HEK293T (cell line): ENCODE measurements at regions not wholly inside any gene's neighbourhood (a gene's known extent, or its start where the extent isn't known, plus 50 kb on each side); places are given as distances from the start of the nearest gene placed in this dataset.

ENCODE experiments used
- CTCF ChIA-PET: fragments of 350-600 bp; formaldehyde crosslinking; extraction: SDS; loops from one replicate; lab custom pipeline; 2021; ENCODE audit warnings: antibody characterized with exemption, inconsistent platforms; lab: Yijun Ruan, JAX
- POLR2A ChIA-PET: fragments of 350-600 bp; formaldehyde crosslinking; extraction: SDS; loops from one replicate; lab custom pipeline; 2020; ENCODE audit warnings: antibody characterized with exemption, inconsistent platforms; lab: Yijun Ruan, JAX
- DNase-seq: peaks from one replicate; pipeline ENCODE4 v3.0.0; 2012; ENCODE audit warnings: mixed read lengths; ENCODE audit errors: extremely low spot score
- ARNT ChIP-seq: fragments of 450-650 bp; IDR thresholded peaks from 2 replicates; pipeline ENCODE4 v1.6.1; 2017; ENCODE audit warnings: mild to moderate bottlenecking
- BHLHE40 ChIP-seq: fragments of 450-650 bp; IDR thresholded peaks from 2 replicates; pipeline ENCODE4 v1.6.1; 2016; ENCODE audit warnings: mild to moderate bottlenecking, moderate library complexity, borderline replicate concordance
- CTBP1 ChIP-seq: fragments of 450-650 bp; IDR thresholded peaks from 2 replicates; pipeline ENCODE4 v1.6.1; 2016; ENCODE audit warnings: borderline replicate concordance
- ELF4 ChIP-seq: fragments of 450-650 bp; IDR thresholded peaks from 2 replicates; pipeline ENCODE4 v1.6.1; 2017; ENCODE audit warnings: antibody characterized with exemption
- FOXA1 ChIP-seq: fragments of 450-650 bp; IDR thresholded peaks from 2 replicates; pipeline ENCODE4 v1.6.1; 2016; ENCODE audit warnings: mild to moderate bottlenecking
- FOXK2 ChIP-seq: fragments of 450-650 bp; IDR thresholded peaks from 2 replicates; pipeline ENCODE4 v1.6.1; 2016; ENCODE audit warnings: mild to moderate bottlenecking
- FOXM1 ChIP-seq: fragments of 450-650 bp; IDR thresholded peaks from 2 replicates; pipeline ENCODE4 v1.6.1; 2017; ENCODE audit warnings: mild to moderate bottlenecking, borderline replicate concordance
- HDGF ChIP-seq: fragments of 450-650 bp; IDR thresholded peaks from 2 replicates; pipeline ENCODE4 v1.6.1; 2017; ENCODE audit warnings: antibody characterized with exemption, borderline replicate concordance
- L3MBTL2 ChIP-seq: fragments of 450-650 bp; conservative IDR thresholded peaks from 2 replicates; pipeline ENCODE4 v1.6.1; 2016; ENCODE audit warnings: mild to moderate bottlenecking
- LEF1 ChIP-seq: fragments of 450-650 bp; IDR thresholded peaks from 2 replicates; pipeline ENCODE4 v1.6.1; 2017; ENCODE audit warnings: mild to moderate bottlenecking, borderline replicate concordance
- NFRKB ChIP-seq: fragments of 450-650 bp; IDR thresholded peaks from 2 replicates; pipeline ENCODE4 v1.6.1; 2016; ENCODE audit warnings: mild to moderate bottlenecking, moderate library complexity
- PKNOX1 ChIP-seq: fragments of 450-650 bp; IDR thresholded peaks from 2 replicates; pipeline ENCODE4 v1.6.1; 2016
- SP1 ChIP-seq: fragments of 450-650 bp; IDR thresholded peaks from 2 replicates; pipeline ENCODE4 v1.6.1; 2017
- SUZ12 ChIP-seq: fragments of 450-650 bp; IDR thresholded peaks from 2 replicates; pipeline ENCODE4 v1.6.1; 2016; ENCODE audit warnings: mild to moderate bottlenecking
- TARDBP ChIP-seq: fragments of 450-650 bp; IDR thresholded peaks from 2 replicates; pipeline ENCODE4 v1.6.1; 2016
- ZNF384 ChIP-seq: fragments of 450-650 bp; IDR thresholded peaks from 2 replicates; pipeline ENCODE4 v1.6.1; 2016

GRCh38 chr5:68587171-68587570, 371.6 kb downstream of the PIK3R1 start:
- CTCF ChIA-PET, result no interaction called here

GRCh38 chr5:68591850-68592249, 376.3 kb downstream of the PIK3R1 start:
- no peak for TF ChIP-seq SUZ12
- no peak for TF ChIP-seq CTBP1
- no peak for TF ChIP-seq ZNF384
- TF ChIP-seq BHLHE40, result no peak
- TF ChIP-seq ELF4, result no peak
- TF ChIP-seq PKNOX1, result no peak
- TF ChIP-seq ARNT, result no peak
- TF ChIP-seq NFRKB, result no peak
- TF ChIP-seq SP1, result no peak
- no peak for TF ChIP-seq LEF1
- ChIA-PET POLR2A (no interaction called here), CTCF (interaction anchor here (0.6 kb wide), 1 partner anchor 24 kb away, joined by 3 read pairs; no protein-coding TSS in a partner anchor)
- no peak for DNase-seq

More at GRCh38 chr5:68587171-68587570, 371.6 kb downstream of the PIK3R1 start:
- TF ChIP-seq FOXA1, result no peak
- no peak for TF ChIP-seq BHLHE40
- TF ChIP-seq ELF4, result no peak
- TF ChIP-seq HDGF, result no peak
- no peak for TF ChIP-seq ZNF384
- TF ChIP-seq PKNOX1, result no peak
- no peak for TF ChIP-seq LEF1
- TF ChIP-seq FOXM1, result no peak
- TF ChIP-seq L3MBTL2, result no peak
- no peak for TF ChIP-seq NFRKB
- no peak for TF ChIP-seq FOXK2
- no peak for TF ChIP-seq SP1
- TF ChIP-seq TARDBP, result no peak
- TF ChIP-seq ARNT, result no peak
- no peak for TF ChIP-seq CTBP1
- no peak for TF ChIP-seq SUZ12
- POLR2A ChIA-PET, result no interaction called here
- no peak for DNase-seq

GRCh38 chr5:68592351-68592750, 376.8 kb downstream of the PIK3R1 start:
- no peak for TF ChIP-seq FOXK2
- no peak for TF ChIP-seq FOXM1
- no peak for TF ChIP-seq SUZ12
- no peak for TF ChIP-seq ELF4
- no peak for TF ChIP-seq TARDBP
- no peak for TF ChIP-seq BHLHE40
- TF ChIP-seq L3MBTL2, result no peak
- TF ChIP-seq ARNT, result no peak
- TF ChIP-seq SP1, result no peak
- no peak for TF ChIP-seq HDGF
- TF ChIP-seq FOXA1, result no peak
- TF ChIP-seq LEF1, result no peak
- no peak for TF ChIP-seq CTBP1
- TF ChIP-seq PKNOX1, result no peak
- TF ChIP-seq ZNF384, result no peak
- TF ChIP-seq NFRKB, result no peak
- no peak for DNase-seq
- CTCF ChIA-PET, result no interaction called here
- POLR2A ChIA-PET, result no interaction called here

GRCh38 chr5:68593211-68593671, 377.7 kb downstream of the PIK3R1 start:
- ChIA-PET POLR2A (no interaction called here), CTCF (no interaction called here)
- TF ChIP-seq SP1, result no peak
- TF ChIP-seq FOXA1, result no peak
- TF ChIP-seq FOXM1, result no peak
- TF ChIP-seq SUZ12, result no peak
- no peak for TF ChIP-seq LEF1
- TF ChIP-seq HDGF, result no peak
- no peak for TF ChIP-seq ARNT
- TF ChIP-seq PKNOX1, result no peak
- TF ChIP-seq TARDBP, result no peak
- no peak for TF ChIP-seq BHLHE40
- no peak for TF ChIP-seq FOXK2
- TF ChIP-seq L3MBTL2, result no peak
- TF ChIP-seq CTBP1, result no peak
- TF ChIP-seq ZNF384, result no peak
- TF ChIP-seq ELF4, result no peak
- no peak for TF ChIP-seq NFRKB
- no peak for DNase-seq

GRCh38 chr5:68612972-68613371, 397.4 kb downstream of the PIK3R1 start:
- no peak for TF ChIP-seq BHLHE40
- no peak for TF ChIP-seq HDGF
- TF ChIP-seq ELF4, result no peak
- no peak for TF ChIP-seq LEF1
- TF ChIP-seq CTBP1, result no peak
- TF ChIP-seq ARNT, result no peak
- TF ChIP-seq PKNOX1, result no peak
- no peak for TF ChIP-seq TARDBP
- TF ChIP-seq SUZ12, result no peak
- TF ChIP-seq NFRKB, result no peak
- no peak for TF ChIP-seq FOXM1
- ChIA-PET CTCF (no interaction called here), POLR2A (no interaction called here)
- DNase-seq, result no peak
